A673 (cell line): ENCODE measurements at regions not wholly inside any gene's neighbourhood (a gene's known extent, or its start where the extent isn't known, plus 50 kb on each side); places are given as distances from the start of the nearest gene placed in this dataset.

Experiments
- BruUV-seq: library from RNA; stranded (reverse); fragments of 400-500 nt; replicated peaks from 2 replicates; lab custom pipeline; 2021; lab: Mats Ljungman, UMichigan
- CTCF ChIA-PET: fragments of 300-600 bp; sonication (Branson Sonifier 250); formaldehyde crosslinking; loops from one replicate; lab custom pipeline; 2022; ENCODE audit warnings: antibody characterized with exemption; lab: Charles Lee
- POLR2A ChIA-PET: fragments of 300-600 bp; sonication (Branson Sonifier 250); formaldehyde crosslinking; loops from one replicate; lab custom pipeline; 2022; ENCODE audit warnings: antibody characterized with exemption; ENCODE audit not compliant: low non-redundant PET; lab: Charles Lee
- DNase-seq: peaks from one replicate; pipeline ENCODE4 v3.0.0-alpha.2; 2015; ENCODE audit warnings: low spot score
- H3K27ac ChIP-seq: fragments of 200-600 bp; sonication (generic); 2 replicates; pipeline ENCODE4 v1.5.1; 2016; ENCODE audit warnings: mixed run types, low read depth, mild to moderate bottlenecking, mixed read lengths, antibody characterized with exemption, low read length; ENCODE audit not compliant: poor library complexity, severe bottlenecking
- H3K27me3 ChIP-seq: fragments of 200-600 bp; sonication (generic); replicated peaks from 2 replicates; pipeline ENCODE4 v1.6.1; 2017; ENCODE audit warnings: mixed run types, low read depth, mild to moderate bottlenecking, mixed read lengths, antibody characterized with exemption, low read length; ENCODE audit not compliant: insufficient read depth, poor library complexity
- H3K36me3 ChIP-seq: fragments of 200-600 bp; sonication (generic); 2 replicates; pipeline ENCODE4 v1.6.1; 2016; ENCODE audit warnings: mixed run types, mild to moderate bottlenecking, mixed read lengths, antibody characterized with exemption, low read length; ENCODE audit not compliant: insufficient read depth, poor library complexity, severe bottlenecking
- H3K4me1 ChIP-seq: fragments of 200-600 bp; sonication (generic); 2 replicates; pipeline ENCODE4 v1.6.1; 2017; ENCODE audit warnings: mixed run types, mild to moderate bottlenecking, mixed read lengths, antibody characterized with exemption, low read length; ENCODE audit not compliant: insufficient read depth, poor library complexity, severe bottlenecking
- H3K4me3 ChIP-seq: fragments of 200-600 bp; sonication (generic); 2 replicates; pipeline ENCODE4 v1.5.1; 2016; ENCODE audit warnings: low read depth, mixed run types, mild to moderate bottlenecking, mixed read lengths, low read length; ENCODE audit not compliant: poor library complexity, severe bottlenecking
- H3K9me3 ChIP-seq: fragments of 200-600 bp; sonication (generic); 2 replicates; pipeline ENCODE4 v1.6.1; 2016; ENCODE audit warnings: mixed run types, low read depth, mild to moderate bottlenecking, mixed read lengths, antibody characterized with exemption, low read length; ENCODE audit not compliant: poor library complexity, severe bottlenecking
- CTCF ChIP-seq: fragments of 300-800, 200-600 bp; sonication (generic); conservative IDR thresholded peaks from 2 replicates; pipeline ENCODE4 v1.5.1; 2017; ENCODE audit warnings: low read depth, mild to moderate bottlenecking, antibody characterized with exemption, low read length, moderate library complexity, mixed read lengths
- EZH2 ChIP-seq: fragments of 200-600 bp; sonication (generic); IDR thresholded peaks from 2 replicates; pipeline ENCODE4 v1.6.1; 2017; ENCODE audit warnings: borderline replicate concordance, low read depth, mild to moderate bottlenecking, mixed read lengths, antibody characterized with exemption, low read length; ENCODE audit not compliant: poor library complexity, severe bottlenecking
- intact Hi-C: fragments of 100-400 bp; cut with micrococcal nuclease; formaldehyde crosslinking; loops from one replicate; pipeline ENCODE4 v1.10.0; 2022; ENCODE audit not compliant: unreplicated experiment

GRCh38 chr1:183753464-183753891 is 51.4 kb upstream of the RGL1 start:
- no TSS peak for BruUV-seq
- CTCF ChIA-PET = no interaction called here
- TF ChIP-seq EZH2 (no peak), CTCF (no peak)
- H3K9me3 ChIP-seq = peaks cover 6% of the 10 kb centered on the region
- no peak overlapping the region for H3K27ac ChIP-seq
- no peaks in the 10 kb centered on the region for H3K36me3 ChIP-seq
- peaks cover 10% of the 10 kb centered on the region for H3K4me1 ChIP-seq
- DNase-seq = no peak
- H3K4me3 ChIP-seq = no peak overlapping the region
- H3K27me3 ChIP-seq = no peaks in the 10 kb centered on the region
- intact Hi-C loops = no loop called here
- POLR2A ChIA-PET = no interaction called here

- Histone ChIP-seq H3K9me3 (no peaks in the 10 kb centered on the region), H3K4me1 (no peaks in the 10 kb centered on the region), H3K4me3 (no peak overlapping the region), H3K27me3 (no peaks in the 10 kb centered on the region), H3K36me3 (peaks cover 7% of the 10 kb centered on the region), H3K27ac (no peak overlapping the region)
- no peak for TF ChIP-seq EZH2
- no peak for TF ChIP-seq CTCF
- no peak for DNase-seq
- POLR2A ChIA-PET = no interaction called here
- intact Hi-C loops = no loop called here
- CTCF ChIA-PET = no interaction called here
- no TSS peak for BruUV-seq
These were observed 60.6 kb upstream of the RGL1 start for GRCh38 chr1:183744132-183744913.

- H3K4me1 ChIP-seq = no peaks in the 10 kb centered on the region
- ChIA-PET CTCF (no interaction called here), POLR2A (no interaction called here)
- H3K27ac ChIP-seq = no peak overlapping the region
- intact Hi-C loops = no loop called here
- TF ChIP-seq CTCF (no peak), EZH2 (no peak)
- H3K36me3 ChIP-seq = peaks cover 7% of the 10 kb centered on the region
- no peaks in the 10 kb centered on the region for H3K9me3 ChIP-seq
- no peak for DNase-seq
- no TSS peak for BruUV-seq
- H3K4me3 ChIP-seq = no peak overlapping the region
- H3K27me3 ChIP-seq = no peaks in the 10 kb centered on the region
These were observed 62.6 kb upstream of the RGL1 start for GRCh38 chr1:183742355-183742754.
